HUES64 (cell line): ENCODE measurements at regions not wholly inside any gene's neighbourhood (a gene's known extent, or its start where the extent isn't known, plus 50 kb on each side); places are given as distances from the start of the nearest gene placed in this dataset.

Experiments
- H3K27ac ChIP-seq: 2 replicates; pipeline ENCODE4 v1.7.0; 2013; ENCODE audit warnings: low read depth, low read length, inconsistent platforms
- H3K27me3 ChIP-seq: 2 replicates; pipeline ENCODE4 v1.6.1; 2013; ENCODE audit warnings: mild to moderate bottlenecking, low read length; ENCODE audit not compliant: insufficient read depth
- H3K36me3 ChIP-seq: 2 replicates; pipeline ENCODE4 v1.6.1; 2013; ENCODE audit warnings: mild to moderate bottlenecking, low read length; ENCODE audit not compliant: insufficient read depth
- H3K4me1 ChIP-seq: 2 replicates; pipeline ENCODE4 v1.6.1; 2013; ENCODE audit warnings: mild to moderate bottlenecking, low read length, moderate library complexity; ENCODE audit not compliant: insufficient read depth
- H3K4me3 ChIP-seq: 2 replicates; pipeline ENCODE4 v1.5.1; 2013; ENCODE audit warnings: mild to moderate bottlenecking, low read length, moderate library complexity
- H3K9ac ChIP-seq: 2 replicates; pipeline ENCODE4 v1.6.1; 2013; ENCODE audit warnings: mild to moderate bottlenecking, low read depth, low read length
- H3K9me3 ChIP-seq: 2 replicates; pipeline ENCODE4 v1.6.1; 2013; ENCODE audit warnings: low read depth, low read length; ENCODE audit not compliant: insufficient read depth
- WGBS: fragments of 150-250, 120-280 bp; methylation state at CpG from one replicate; pipeline ENCODE4 v1.1.7; 2013; ENCODE audit warnings: missing lambda C conversion rate; 5-methylcytosine and 5-hydroxymethylcytosine counted together

DNA sequence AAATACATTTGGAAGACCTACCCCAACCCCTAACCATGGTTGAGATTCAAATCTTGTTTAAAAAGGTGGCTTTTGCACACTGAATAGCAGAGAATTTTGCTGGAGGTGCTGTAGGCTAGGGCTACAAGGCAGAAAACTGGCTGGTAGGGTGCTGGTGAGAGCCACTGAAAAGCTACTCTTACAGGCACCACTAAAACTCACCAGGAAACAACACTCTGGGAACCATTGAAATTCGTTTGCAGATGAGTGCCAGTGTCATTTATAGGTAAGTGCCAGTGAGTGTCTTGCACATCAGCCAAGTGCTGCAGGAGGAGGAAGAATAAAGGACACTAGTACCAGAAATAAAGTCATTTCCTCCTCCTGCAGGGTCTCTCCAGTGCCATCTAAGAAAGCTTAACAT lies 610.2 kb downstream of the ZNF385D start:
- Histone ChIP-seq H3K4me3 (no peak overlapping the region), H3K27ac (no peak overlapping the region), H3K36me3 (no peaks in the 10 kb centered on the region), H3K9me3 (no peaks in the 10 kb centered on the region), H3K27me3 (no peaks in the 10 kb centered on the region), H3K9ac (no peak overlapping the region), H3K4me1 (peaks cover 13% of the 10 kb centered on the region)
- WGBS = 25% methylated on average over 1 of the region's 1 CpG

DNA sequence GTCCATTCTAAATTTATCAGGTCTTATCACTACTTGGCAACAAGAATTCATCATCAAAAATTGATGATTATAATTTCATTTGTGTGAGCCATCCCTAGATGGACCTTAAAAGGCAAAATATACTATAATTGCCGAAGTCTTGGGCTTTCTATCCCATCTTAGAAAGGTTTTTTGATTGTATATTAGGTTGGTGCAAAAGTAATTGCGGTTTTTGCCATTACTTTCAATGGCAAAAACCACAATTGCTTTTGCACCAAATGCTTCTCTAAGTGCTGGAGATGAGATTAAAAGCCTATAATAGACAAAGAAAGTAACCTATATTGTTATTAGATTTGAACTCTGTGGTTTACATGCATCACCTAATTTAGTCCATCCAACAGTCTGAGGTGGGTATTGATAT lies 612.9 kb downstream of the ZNF385D start:
- 86% methylated on average over 2 of the region's 2 CpGs for WGBS
- no peaks in the 10 kb centered on the region for H3K9me3 ChIP-seq
- peaks cover 13% of the 10 kb centered on the region for H3K4me1 ChIP-seq
- H3K27ac ChIP-seq = no peak overlapping the region
- H3K36me3 ChIP-seq = no peaks in the 10 kb centered on the region
- no peak overlapping the region for H3K4me3 ChIP-seq
- H3K27me3 ChIP-seq = no peaks in the 10 kb centered on the region
- no peak overlapping the region for H3K9ac ChIP-seq

DNA sequence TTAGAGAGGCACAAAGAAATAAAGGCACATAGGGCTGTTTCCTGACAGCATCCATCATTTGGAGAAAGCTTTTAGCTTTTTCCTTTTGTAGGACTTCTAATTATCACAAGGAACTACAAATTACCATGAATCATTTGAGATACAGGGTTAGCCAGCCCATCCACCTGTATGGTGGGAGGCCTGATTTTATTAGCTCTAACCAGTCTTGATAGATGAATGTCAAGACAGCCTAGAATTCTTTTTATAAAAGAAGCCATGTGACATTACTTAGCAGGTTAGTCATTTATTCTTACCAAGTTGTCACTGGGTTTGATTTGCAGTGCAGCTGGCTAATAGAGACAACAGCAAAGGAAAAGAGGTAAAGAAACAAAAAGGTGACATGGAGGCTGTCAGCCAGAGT lies 618.1 kb downstream of the ZNF385D start:
- Histone ChIP-seq H3K9ac (no peak overlapping the region), H3K4me1 (no peaks in the 10 kb centered on the region), H3K9me3 (no peaks in the 10 kb centered on the region), H3K27me3 (no peaks in the 10 kb centered on the region), H3K36me3 (no peaks in the 10 kb centered on the region), H3K27ac (no peak overlapping the region), H3K4me3 (no peak overlapping the region)

DNA sequence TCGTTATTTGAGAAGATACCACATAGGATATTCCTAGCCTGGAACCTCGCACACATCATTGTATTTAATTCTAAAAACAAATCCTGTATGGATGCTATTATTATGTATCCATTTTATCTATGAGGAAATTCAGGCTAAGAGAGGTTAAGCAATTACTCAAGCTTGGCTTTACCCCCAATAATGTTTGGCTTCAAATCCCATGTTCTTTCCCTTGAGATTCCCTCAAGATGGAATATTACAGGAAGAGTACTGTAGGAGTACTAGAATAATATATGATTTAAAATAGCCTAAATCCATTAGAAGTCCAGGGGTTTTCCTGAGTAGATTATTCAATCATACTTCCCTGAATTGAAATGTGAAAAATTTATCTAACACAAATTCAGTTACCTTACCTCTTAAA lies 630.2 kb downstream of the ZNF385D start:
- Histone ChIP-seq H3K36me3 (no peaks in the 10 kb centered on the region), H3K27me3 (no peaks in the 10 kb centered on the region), H3K27ac (no peak overlapping the region), H3K9me3 (no peaks in the 10 kb centered on the region), H3K9ac (no peak overlapping the region), H3K4me3 (no peak overlapping the region), H3K4me1 (no peaks in the 10 kb centered on the region)
- WGBS = 100% methylated on average over 1 of the region's 2 CpGs

DNA sequence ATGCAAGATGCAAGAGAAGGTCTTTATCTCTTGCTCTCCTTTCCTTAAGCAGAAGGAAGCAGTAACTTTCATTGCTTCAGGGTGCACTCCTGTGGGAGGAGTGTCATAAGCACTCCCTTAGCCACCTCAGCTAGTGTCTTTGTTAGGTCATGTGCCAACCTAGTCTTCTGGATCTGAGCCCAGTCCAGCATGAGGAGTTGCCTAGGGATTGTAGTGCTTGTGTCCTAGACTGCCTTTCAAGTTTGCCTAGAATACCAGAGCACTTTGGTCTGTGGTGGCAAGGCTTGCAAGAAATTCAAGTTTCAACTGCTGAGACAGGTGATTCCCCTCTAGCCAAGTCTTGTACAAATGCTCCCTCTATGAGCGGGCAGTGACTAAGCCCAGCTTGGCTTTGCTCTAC lies 633.6 kb downstream of the ZNF385D start:
- Histone ChIP-seq H3K36me3 (no peaks in the 10 kb centered on the region), H3K27me3 (no peaks in the 10 kb centered on the region), H3K9me3 (no peaks in the 10 kb centered on the region), H3K9ac (no peak overlapping the region), H3K4me3 (no peak overlapping the region), H3K4me1 (no peaks in the 10 kb centered on the region), H3K27ac (no peak overlapping the region)
- 93% methylated on average over 1 of the region's 1 CpG for WGBS

DNA sequence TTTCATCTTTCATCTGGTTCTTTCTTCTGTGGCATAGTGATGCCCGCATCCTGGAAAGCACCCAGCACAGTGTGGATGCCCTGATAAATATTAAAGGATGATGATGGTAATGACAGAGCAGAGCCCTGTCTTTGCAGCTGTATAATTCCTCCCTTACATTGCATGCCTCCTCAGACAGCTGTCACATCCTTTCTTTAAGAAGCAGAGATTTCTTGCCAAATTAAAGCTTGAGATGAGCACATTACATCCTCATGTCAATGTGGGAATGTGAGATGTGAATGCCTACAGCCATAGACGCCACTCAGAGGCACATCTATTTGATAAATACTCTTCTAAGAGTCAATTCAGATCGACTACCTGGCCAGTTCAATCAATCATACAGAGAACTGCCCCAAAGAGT lies 642.0 kb downstream of the ZNF385D start:
- Histone ChIP-seq H3K4me1 (no peaks in the 10 kb centered on the region), H3K4me3 (no peak overlapping the region), H3K27me3 (no peaks in the 10 kb centered on the region), H3K9ac (no peak overlapping the region), H3K27ac (no peak overlapping the region), H3K36me3 (no peaks in the 10 kb centered on the region), H3K9me3 (no peaks in the 10 kb centered on the region)
- WGBS = 89% methylated on average over 3 of the region's 3 CpGs

DNA sequence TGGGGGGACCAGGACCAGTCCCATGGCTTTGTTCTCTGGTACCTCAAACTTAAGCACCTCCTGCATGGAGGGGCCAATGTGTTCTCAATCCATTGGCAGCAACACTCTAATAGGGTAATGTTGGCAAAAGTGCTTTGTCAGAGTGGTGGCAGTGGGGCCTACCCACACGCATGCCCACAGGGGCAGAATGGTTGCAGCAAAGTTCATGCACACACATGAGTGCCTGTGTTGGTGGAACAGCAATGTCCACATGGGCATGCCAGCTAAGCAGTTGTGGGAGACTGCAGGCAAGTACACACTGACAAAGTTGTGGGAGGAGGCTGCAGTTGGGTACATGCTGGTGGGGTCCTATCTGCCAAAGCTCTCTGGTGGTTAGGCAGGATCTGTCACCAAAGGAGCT lies 645.2 kb downstream of the ZNF385D start:
- 97% methylated on average over 1 of the region's 1 CpG for WGBS
- Histone ChIP-seq H3K9ac (no peak overlapping the region), H3K27me3 (no peaks in the 10 kb centered on the region), H3K27ac (no peak overlapping the region), H3K4me3 (no peak overlapping the region), H3K4me1 (no peaks in the 10 kb centered on the region), H3K9me3 (no peaks in the 10 kb centered on the region; the same call in 1 of the 2 replicates), H3K36me3 (no peaks in the 10 kb centered on the region)

DNA sequence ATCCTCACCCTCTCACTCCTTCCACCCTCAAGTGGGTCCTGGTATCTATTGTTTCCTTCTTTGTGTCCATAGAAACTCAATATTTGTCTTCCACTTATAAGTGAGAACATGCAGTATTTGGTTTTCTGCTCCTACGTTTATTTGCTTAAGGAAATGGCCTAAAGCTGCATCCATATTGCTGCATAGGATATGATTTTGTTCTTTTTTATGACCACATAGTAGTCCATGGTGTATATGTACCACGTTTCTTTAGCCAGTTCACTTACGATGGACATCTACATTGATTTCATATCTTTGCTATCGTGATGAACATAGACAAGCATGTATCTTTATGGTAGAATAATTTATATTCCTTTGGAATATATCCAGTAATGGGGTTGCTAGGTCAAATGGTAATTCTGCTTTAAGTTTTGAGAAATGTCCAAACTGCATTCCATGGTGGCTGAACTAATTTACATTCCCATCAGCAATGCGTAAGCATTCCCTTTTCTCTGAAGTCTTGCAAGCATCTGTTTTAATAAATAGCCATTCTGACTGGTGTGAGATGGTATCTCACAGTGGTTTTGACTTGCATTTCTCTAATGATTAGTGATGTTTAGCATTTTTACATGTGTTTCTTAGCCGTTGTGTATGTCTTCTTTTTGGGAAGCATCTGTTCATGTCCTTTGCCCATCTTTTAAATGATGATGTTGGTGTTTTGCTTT lies 650.2 kb downstream of the ZNF385D start:
- no peak overlapping the region for H3K27ac ChIP-seq
- H3K9me3 ChIP-seq = no peaks in the 10 kb centered on the region; the same call in 1 of the 2 replicates
- no peaks in the 10 kb centered on the region for H3K36me3 ChIP-seq
- no peaks in the 10 kb centered on the region for H3K4me1 ChIP-seq
- H3K9ac ChIP-seq = no peak overlapping the region
- H3K27me3 ChIP-seq = no peaks in the 10 kb centered on the region
- 95% methylated on average over 6 of the region's 6 CpGs for WGBS
- H3K4me3 ChIP-seq = no peak overlapping the region

DNA sequence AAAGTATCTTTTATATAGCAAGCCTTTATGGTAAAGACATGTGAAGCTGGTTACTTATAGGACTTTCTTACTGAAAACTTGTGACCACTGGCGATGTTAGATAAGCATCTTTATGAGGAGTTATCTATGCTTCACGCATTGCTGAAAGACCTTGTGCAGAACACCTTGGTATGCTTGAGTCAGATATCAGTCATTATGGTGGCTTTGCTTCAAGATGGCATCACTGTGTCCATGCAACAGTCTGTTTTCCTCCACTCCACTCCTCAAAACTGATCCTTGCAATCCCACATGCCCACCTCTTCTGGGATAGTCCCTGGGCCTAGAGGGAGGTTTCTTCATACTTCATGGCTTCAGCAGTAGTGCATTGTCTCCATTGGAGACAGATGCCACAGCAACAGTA lies 656.3 kb downstream of the ZNF385D start:
- H3K27me3 ChIP-seq = no peaks in the 10 kb centered on the region
- H3K36me3 ChIP-seq = no peaks in the 10 kb centered on the region
- WGBS = 94% methylated on average over 2 of the region's 2 CpGs
- H3K9ac ChIP-seq = no peak overlapping the region
- no peak overlapping the region for H3K27ac ChIP-seq
- H3K9me3 ChIP-seq = no peaks in the 10 kb centered on the region
- no peaks in the 10 kb centered on the region for H3K4me1 ChIP-seq
- H3K4me3 ChIP-seq = no peak overlapping the region

DNA sequence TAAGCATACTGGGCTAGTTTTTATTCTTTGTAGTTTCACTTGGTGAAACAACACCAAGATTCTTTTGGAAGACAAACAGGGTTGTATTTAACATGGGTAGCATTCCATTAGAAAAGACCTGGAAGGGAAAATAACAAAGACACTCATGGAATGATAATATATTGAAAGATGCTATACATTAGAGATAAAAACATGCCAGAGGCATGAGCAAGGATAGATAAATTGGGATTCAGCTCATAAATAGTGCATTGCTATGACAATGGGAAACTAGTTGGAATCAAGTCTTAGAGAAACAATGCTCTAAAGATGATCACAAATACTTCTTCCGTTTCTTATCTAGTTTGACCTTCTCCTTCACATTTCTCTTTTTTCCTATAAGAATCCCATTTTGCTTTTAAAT lies 677.4 kb downstream of the ZNF385D start:
- no peak overlapping the region for H3K4me3 ChIP-seq
- H3K9ac ChIP-seq = no peak overlapping the region
- WGBS = no CpG with 5 or more reads among the region's 1 CpG
- no peaks in the 10 kb centered on the region for H3K27me3 ChIP-seq
- H3K9me3 ChIP-seq = no peaks in the 10 kb centered on the region
- no peaks in the 10 kb centered on the region for H3K36me3 ChIP-seq
- H3K27ac ChIP-seq = no peak overlapping the region
- H3K4me1 ChIP-seq = no peaks in the 10 kb centered on the region

DNA sequence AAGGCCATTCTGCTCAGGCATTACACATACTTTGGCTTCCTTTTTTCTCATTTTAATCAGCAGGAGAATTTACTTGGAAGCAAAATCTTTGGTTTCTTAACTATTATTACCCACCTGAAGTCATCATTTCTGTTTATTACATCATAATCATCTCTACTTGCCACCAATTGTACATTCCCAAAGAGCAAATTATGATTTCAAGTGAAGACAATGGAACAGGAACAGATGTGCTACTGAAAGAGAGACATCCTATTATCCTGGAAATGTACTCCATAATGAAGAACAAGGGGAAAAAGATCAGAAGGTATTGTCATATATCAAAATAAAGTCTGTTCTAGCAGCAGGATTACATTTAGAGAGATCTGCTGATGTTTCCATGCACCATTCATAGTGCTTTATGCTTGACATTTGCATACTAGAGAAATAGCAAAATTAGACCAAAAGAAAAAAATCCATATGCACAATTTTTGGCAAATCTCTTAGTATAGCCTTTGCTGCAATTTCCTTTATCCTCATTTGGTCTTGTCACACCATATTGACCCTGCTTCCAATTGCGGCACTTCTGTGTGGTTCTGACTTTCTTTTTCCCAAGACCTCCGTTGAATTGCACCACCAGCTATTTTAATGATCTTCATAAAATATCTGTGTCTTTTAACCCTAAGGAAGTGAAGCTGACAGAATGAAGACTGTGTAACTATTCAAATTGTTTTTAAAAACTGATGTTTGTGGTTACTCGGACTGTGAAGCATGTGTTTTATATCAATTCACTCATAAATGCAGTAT lies 683.8 kb downstream of the ZNF385D start:
- WGBS = 88% methylated on average over 3 of the region's 3 CpGs

More for the DNA sequence above, 683.8 kb downstream of the ZNF385D start:
- Histone ChIP-seq H3K9me3 (no peaks in the 10 kb centered on the region), H3K4me1 (no peaks in the 10 kb centered on the region), H3K27ac (no peak overlapping the region), H3K9ac (no peak overlapping the region), H3K36me3 (no peaks in the 10 kb centered on the region), H3K4me3 (no peak overlapping the region), H3K27me3 (no peaks in the 10 kb centered on the region)
